Naive thymus-derived CD4-positive, alpha-beta T cell (primary cell): ENCODE measurements at regions not wholly inside any gene's neighbourhood (a gene's known extent, or its start where the extent isn't known, plus 50 kb on each side); places are given as distances from the start of the nearest gene placed in this dataset.

Experiments
- ATAC-seq: fragments of 150-1000 bp; cut with Tn5 transposase; 2 replicates; pipeline ENCODE4 v1.10.0; 2021; ENCODE audit warnings: mild to moderate bottlenecking, moderate library complexity
- CTCF ChIA-PET: fragments of 350-600 bp; sonication (Branson Sonifier 250); formaldehyde crosslinking; loops from one replicate; lab custom pipeline; 2021; ENCODE audit warnings: antibody characterized with exemption; lab: Charles Lee
- POLR2A ChIA-PET: fragments of 350-600 bp; sonication (Branson Sonifier 250); formaldehyde crosslinking; loops from one replicate; lab custom pipeline; 2021; ENCODE audit warnings: antibody characterized with exemption, inconsistent platforms; lab: Charles Lee
- DNase-seq, 9 donors: peaks; one replicate each; pipeline versions ENCODE4 v3.0.0 to v3.0.0-alpha.2; 2020 to 2022; ENCODE audit warnings: mixed read lengths in 1 of 9
- H3K27ac ChIP-seq: one replicate; pipeline ENCODE4 v1.7.0; 2013; ENCODE audit warnings: mild to moderate bottlenecking, low read depth, low read length, moderate library complexity
- H3K27me3 ChIP-seq, 2 donors: one replicate each; pipeline ENCODE4 v1.7.0; 2013; ENCODE audit warnings: low read length in 2 of 2, mild to moderate bottlenecking in 2 of 2, moderate library complexity in 2 of 2; ENCODE audit not compliant: control insufficient read depth in 2 of 2, insufficient read depth in 2 of 2
- H3K36me3 ChIP-seq, 3 experiments: 1 replicate in 2 of 3; 2 replicates in 1 of 3; pipeline ENCODE4 v1.7.0; 2013; ENCODE audit warnings: low read length in 3 of 3, mild to moderate bottlenecking in 3 of 3, moderate library complexity in 1 of 3; ENCODE audit not compliant: insufficient read depth in 3 of 3, control insufficient read depth in 2 of 3
- H3K4me1 ChIP-seq, 2 donors: one replicate each; pipeline ENCODE4 v1.7.0; 2013; ENCODE audit warnings: low read length in 2 of 2, mild to moderate bottlenecking in 2 of 2, moderate library complexity in 1 of 2; ENCODE audit not compliant: control insufficient read depth in 2 of 2, insufficient read depth in 2 of 2
- H3K4me3 ChIP-seq: 2 replicates; pipeline ENCODE4 v1.7.0; 2013; ENCODE audit warnings: mild to moderate bottlenecking, low read length
- H3K9me3 ChIP-seq, 3 experiments: 1 replicate in 2 of 3; 2 replicates in 1 of 3; pipeline ENCODE4 v1.7.0; 2013; ENCODE audit warnings: low read length in 3 of 3; ENCODE audit not compliant: control insufficient read depth in 2 of 3
- H3K27ac Mint-ChIP-seq, 9 donors: one replicate each; pipeline ENCODE4 v1.8.0; 2020 to 2022; ENCODE audit warnings: mixed read lengths in 9 of 9, mild to moderate bottlenecking in 8 of 9, moderate library complexity in 5 of 9, inconsistent platforms in 2 of 9
- H3K27me3 Mint-ChIP-seq, 5 donors: one replicate each; pipeline ENCODE4 v1.8.0; 2021 to 2022; ENCODE audit warnings: mixed read lengths in 5 of 5, mild to moderate bottlenecking in 1 of 5
- H3K36me3 Mint-ChIP-seq, 5 donors: one replicate each; pipeline ENCODE4 v1.8.0; 2020 to 2022; ENCODE audit warnings: mixed read lengths in 5 of 5, mild to moderate bottlenecking in 3 of 5, inconsistent platforms in 1 of 5
- H3K4me1 Mint-ChIP-seq, 7 donors: one replicate each; pipeline ENCODE4 v1.8.0; 2020 to 2022; ENCODE audit warnings: mixed read lengths in 7 of 7, mild to moderate bottlenecking in 3 of 7, inconsistent platforms in 1 of 7
- H3K4me3 Mint-ChIP-seq, 10 donors: one replicate each; pipeline ENCODE4 v1.8.0; 2020 to 2022; ENCODE audit warnings: mild to moderate bottlenecking in 10 of 10, mixed read lengths in 10 of 10, moderate library complexity in 6 of 10, inconsistent platforms in 2 of 10
- H3K9me3 Mint-ChIP-seq, 11 donors: one replicate each; pipeline ENCODE4 v1.8.0; 2020 to 2022; ENCODE audit warnings: mixed read lengths in 11 of 11, mild to moderate bottlenecking in 4 of 11, inconsistent platforms in 1 of 11, moderate library complexity in 1 of 11
- intact Hi-C, 2 donors: fragments of 100-400 bp; cut with micrococcal nuclease; formaldehyde crosslinking; loops; one replicate each; pipeline ENCODE4 v1.15.1; 2023

DNA sequence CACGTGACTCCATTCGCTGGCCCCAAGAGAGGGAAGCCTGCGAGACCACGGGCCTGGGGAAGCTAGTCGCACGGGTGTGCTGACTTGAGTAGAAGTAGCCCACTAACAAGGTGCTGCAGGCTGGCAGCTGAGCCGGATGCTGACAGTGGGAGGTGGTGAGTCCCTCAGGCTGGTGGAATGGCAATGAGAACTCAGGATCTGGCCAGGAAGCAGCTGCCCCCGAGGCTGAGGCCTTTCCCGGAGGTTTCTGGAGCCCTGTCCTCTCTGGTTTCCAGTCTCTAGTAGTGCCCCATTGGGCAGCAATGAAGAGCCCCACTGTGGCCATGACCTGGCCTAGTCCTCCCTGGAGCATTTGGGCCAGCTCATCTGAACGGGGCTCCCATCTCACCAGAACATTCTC, 366.7 kb upstream of the IRX4 start:
- no peak overlapping the region for H3K4me3 ChIP-seq
- no peak overlapping the region for H3K27ac ChIP-seq
- Mint-ChIP-seq H3K27ac (no peak overlapping the region), H3K9me3 (peaks cover 0 to 10% (median 3%) of the 10 kb centered on the region in 11 donors), H3K4me3 (no peak overlapping the region), H3K27me3 (peaks cover 0 to 39% (median 5%) of the 10 kb centered on the region in 5 donors), H3K36me3 (no peaks in the 10 kb centered on the region), H3K4me1 (peaks cover 0 to 5% (median 1%) of the 10 kb centered on the region in 7 donors)
- ATAC-seq: no peak
- H3K9me3 ChIP-seq: no peaks in the 10 kb centered on the region
- no peaks in the 10 kb centered on the region for H3K4me1 ChIP-seq
- intact Hi-C loops: no loop called here
- no peaks in the 10 kb centered on the region for H3K27me3 ChIP-seq
- ChIA-PET CTCF (no interaction called here), POLR2A (no interaction called here)
- H3K36me3 ChIP-seq: no peaks in the 10 kb centered on the region
- DNase-seq: no peak

- POLR2A ChIA-PET: no interaction called here
- Mint-ChIP-seq H3K4me3 (no peak overlapping the region), H3K27ac (no peak overlapping the region), H3K36me3 (no peaks in the 10 kb centered on the region), H3K27me3 (peaks cover 0 to 39% (median 5%) of the 10 kb centered on the region in 5 donors), H3K9me3 (peaks cover 0 to 10% (median 3%) of the 10 kb centered on the region in 11 donors), H3K4me1 (peaks cover 0 to 3% (median 0%) of the 10 kb centered on the region in 7 donors)
- no peaks in the 10 kb centered on the region for H3K36me3 ChIP-seq
- DNase-seq (no peak), ATAC-seq (no peak)
- no peaks in the 10 kb centered on the region for H3K9me3 ChIP-seq
- H3K27me3 ChIP-seq: no peaks in the 10 kb centered on the region
- CTCF ChIA-PET: no interaction called here
- no peak overlapping the region for H3K4me3 ChIP-seq
- no peaks in the 10 kb centered on the region for H3K4me1 ChIP-seq
- H3K27ac ChIP-seq: no peak overlapping the region
- intact Hi-C loops: no loop called here
Measured at GRCh38 chr5:2249026-2249425, 366.3 kb upstream of the IRX4 start.

GRCh38 chr5:2242539-2242938, 359.8 kb upstream of the IRX4 start:
- Mint-ChIP-seq H3K9me3 (peaks cover 0 to 9% (median 2%) of the 10 kb centered on the region in 11 donors), H3K4me1 (no peaks in the 10 kb centered on the region), H3K36me3 (no peaks in the 10 kb centered on the region), H3K27ac (no peak overlapping the region), H3K27me3 (peaks cover 0 to 17% (median 3%) of the 10 kb centered on the region in 5 donors), H3K4me3 (no peak overlapping the region)
- Histone ChIP-seq H3K9me3 (no peaks in the 10 kb centered on the region), H3K4me3 (no peak overlapping the region), H3K36me3 (no peaks in the 10 kb centered on the region), H3K27ac (no peak overlapping the region), H3K27me3 (no peaks in the 10 kb centered on the region), H3K4me1 (no peaks in the 10 kb centered on the region)
- DNase-seq (no peak), ATAC-seq (no peak)
- POLR2A ChIA-PET: no interaction called here
- CTCF ChIA-PET: no interaction called here
- intact Hi-C loops: no loop called here

DNA sequence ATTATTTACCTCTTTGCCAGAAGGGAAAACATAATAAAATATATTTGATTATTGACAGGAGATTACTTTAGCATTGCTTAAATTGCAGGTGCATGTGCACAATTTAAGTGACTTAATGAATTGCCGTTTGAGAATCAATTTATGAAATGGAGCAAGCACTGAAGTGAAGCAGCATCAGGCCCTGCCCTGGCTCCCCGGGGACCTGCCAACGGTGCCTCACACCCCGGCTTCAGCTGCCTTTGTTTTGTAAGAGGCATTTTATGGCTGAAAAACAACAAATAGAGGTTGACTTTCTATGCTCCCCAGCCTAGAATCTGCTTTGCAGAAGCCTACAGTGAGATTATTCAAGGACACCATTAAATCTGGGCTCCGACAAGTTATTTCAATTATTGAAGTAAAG, 359.1 kb upstream of the IRX4 start:
- Mint-ChIP-seq H3K4me1 (no peaks in the 10 kb centered on the region), H3K9me3 (peaks cover 0 to 13% (median 2%) of the 10 kb centered on the region in 11 donors), H3K27ac (no peak overlapping the region), H3K4me3 (no peak overlapping the region), H3K36me3 (no peaks in the 10 kb centered on the region), H3K27me3 (peaks cover under 1 to 12% (median 2%) of the 10 kb centered on the region in 5 donors)
- ChIA-PET CTCF (no interaction called here), POLR2A (no interaction called here)
- no peak for DNase-seq
- Histone ChIP-seq H3K36me3 (no peaks in the 10 kb centered on the region), H3K4me3 (no peak overlapping the region), H3K27ac (no peak overlapping the region), H3K4me1 (no peaks in the 10 kb centered on the region), H3K9me3 (no peaks in the 10 kb centered on the region), H3K27me3 (no peaks in the 10 kb centered on the region)
- intact Hi-C loops: no loop called here
- no peak for ATAC-seq

- Mint-ChIP-seq H3K9me3 (peaks cover 2 to 20% (median 8%) of the 10 kb centered on the region in 11 donors), H3K4me1 (no peaks in the 10 kb centered on the region), H3K36me3 (no peaks in the 10 kb centered on the region), H3K27me3 (peaks cover 0 to 26% (median 8%) of the 10 kb centered on the region in 5 donors), H3K4me3 (no peak overlapping the region), H3K27ac (no peak overlapping the region)
- DNase-seq (no peak), ATAC-seq (no peak)
- POLR2A ChIA-PET: no interaction called here
- Histone ChIP-seq H3K9me3 (no peaks in the 10 kb centered on the region), H3K27ac (no peak overlapping the region), H3K27me3 (no peaks in the 10 kb centered on the region), H3K36me3 (no peaks in the 10 kb centered on the region), H3K4me1 (no peaks in the 10 kb centered on the region), H3K4me3 (no peak overlapping the region)
- intact Hi-C loops: no loop called here
- CTCF ChIA-PET: no interaction called here
Measured at GRCh38 chr5:2240118-2240904, 357.6 kb upstream of the IRX4 start.

DNA sequence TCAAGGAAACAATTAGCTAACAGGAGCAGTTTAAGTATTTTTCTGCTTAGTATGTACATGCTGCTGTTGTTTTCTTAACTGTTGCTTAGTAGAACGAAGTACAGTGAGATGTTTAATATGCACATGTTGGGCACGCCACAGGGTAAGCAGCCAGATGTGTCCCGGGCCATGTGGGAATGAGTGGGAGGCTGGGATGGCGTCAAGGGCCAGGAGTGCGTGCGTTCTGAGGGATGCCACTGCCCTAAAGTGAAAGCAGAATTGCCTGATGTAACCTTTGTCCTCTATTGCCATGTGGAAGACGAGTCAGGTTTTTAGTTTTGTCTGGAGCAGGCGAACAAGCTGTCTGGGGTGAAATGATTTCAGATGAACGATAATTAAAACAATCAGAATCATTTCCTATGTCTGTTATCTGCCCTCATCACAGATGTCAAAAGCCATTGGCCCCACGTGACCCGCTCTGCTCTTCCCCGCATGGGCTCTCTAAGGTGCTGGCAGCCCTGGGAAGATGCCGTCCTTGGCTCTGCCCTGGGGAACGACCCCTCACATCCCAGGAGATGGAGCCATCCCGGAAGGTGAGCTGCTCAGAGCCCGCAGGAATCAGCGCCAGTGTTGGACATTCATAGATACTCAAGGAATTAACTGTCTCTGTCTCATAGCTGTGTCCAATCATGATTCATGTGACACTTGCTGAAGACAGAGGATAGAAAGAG, 356.6 kb upstream of the IRX4 start:
- H3K36me3 ChIP-seq: no peaks in the 10 kb centered on the region
- no peaks in the 10 kb centered on the region for H3K9me3 ChIP-seq
- DNase-seq (no peak), ATAC-seq (no peak)
- H3K27me3 ChIP-seq: no peaks in the 10 kb centered on the region
- no peaks in the 10 kb centered on the region for H3K4me1 ChIP-seq
- Mint-ChIP-seq H3K4me3 (no peak overlapping the region), H3K27ac (no peak overlapping the region), H3K4me1 (no peaks in the 10 kb centered on the region), H3K9me3 (peaks cover 4 to 30% (median 14%) of the 10 kb centered on the region in 11 donors), H3K27me3 (peaks cover 0 to 28% (median 14%) of the 10 kb centered on the region in 5 donors), H3K36me3 (peaks cover 0 to 9% (median 0%) of the 10 kb centered on the region in 5 donors)
- CTCF ChIA-PET: no interaction called here
- H3K4me3 ChIP-seq: no peak overlapping the region
- no peak overlapping the region for H3K27ac ChIP-seq
- POLR2A ChIA-PET: no interaction called here
- intact Hi-C loops: no loop called here
